22Rv1 (cell line): ENCODE measurements at regions not wholly inside any gene's neighbourhood (a gene's known extent, or its start where the extent isn't known, plus 50 kb on each side); places are given as distances from the start of the nearest gene placed in this dataset.

Experiments used
- H3K27ac ChIP-seq: fragments of 450-650 bp; 2 replicates; pipeline ENCODE4 v1.5.1; 2017
- ZFX ChIP-seq: fragments of 450-650 bp; IDR thresholded peaks from 2 replicates; pipeline ENCODE4 v1.6.1; 2017; ENCODE audit warnings: antibody characterized with exemption, borderline replicate concordance
- TF ChIP-seq, protein P1 (sequence below): fragments of 450-650 bp; IDR thresholded peaks from 2 replicates; pipeline ENCODE4 v1.5.1; 2017; ENCODE audit warnings: mild to moderate bottlenecking

DNA sequence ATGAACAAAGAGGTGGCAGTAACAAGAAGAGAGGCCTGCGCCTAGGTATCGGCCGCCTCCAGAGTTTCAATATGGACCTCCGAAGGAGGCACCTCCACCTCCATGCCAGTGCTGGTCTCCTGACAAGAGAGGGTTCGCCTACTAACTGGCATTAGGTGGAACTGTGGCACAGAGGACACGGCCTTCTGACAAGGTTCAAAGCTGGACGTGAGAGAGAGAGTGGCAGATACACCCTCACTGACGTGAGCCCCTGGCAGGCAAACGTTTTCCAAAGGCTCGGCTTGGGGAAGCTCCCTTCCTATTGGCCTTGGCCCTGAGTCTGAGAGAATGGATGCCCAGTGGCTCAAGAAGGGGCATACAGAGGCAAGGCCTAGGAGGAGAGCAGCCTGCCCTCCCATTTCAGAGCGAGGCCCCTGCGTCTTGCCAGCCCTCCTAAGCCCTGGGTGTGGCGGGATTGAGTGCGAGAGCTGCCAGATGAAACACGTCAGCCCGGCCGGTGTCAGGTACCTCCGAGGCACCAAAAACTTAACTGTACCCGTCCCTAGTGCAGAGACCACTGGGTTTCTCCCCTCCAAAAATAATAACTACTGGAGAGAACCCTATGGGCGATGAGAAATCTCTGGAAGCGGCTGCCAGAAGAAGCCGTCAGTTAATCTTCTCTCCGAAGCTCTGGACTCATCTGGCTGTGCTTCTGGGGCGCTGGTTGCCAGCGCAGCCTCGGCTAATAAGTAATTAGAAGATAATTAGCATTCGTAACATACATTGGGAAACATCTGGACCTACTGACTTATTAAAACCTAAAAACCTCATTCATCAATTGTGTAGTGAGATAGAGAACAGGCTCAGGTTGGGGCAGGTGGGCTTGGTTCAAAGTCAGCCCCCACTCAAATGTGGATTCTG is 283.6 kb downstream of the NPHP4 start:
- TF ChIP-seq, protein P1, sequence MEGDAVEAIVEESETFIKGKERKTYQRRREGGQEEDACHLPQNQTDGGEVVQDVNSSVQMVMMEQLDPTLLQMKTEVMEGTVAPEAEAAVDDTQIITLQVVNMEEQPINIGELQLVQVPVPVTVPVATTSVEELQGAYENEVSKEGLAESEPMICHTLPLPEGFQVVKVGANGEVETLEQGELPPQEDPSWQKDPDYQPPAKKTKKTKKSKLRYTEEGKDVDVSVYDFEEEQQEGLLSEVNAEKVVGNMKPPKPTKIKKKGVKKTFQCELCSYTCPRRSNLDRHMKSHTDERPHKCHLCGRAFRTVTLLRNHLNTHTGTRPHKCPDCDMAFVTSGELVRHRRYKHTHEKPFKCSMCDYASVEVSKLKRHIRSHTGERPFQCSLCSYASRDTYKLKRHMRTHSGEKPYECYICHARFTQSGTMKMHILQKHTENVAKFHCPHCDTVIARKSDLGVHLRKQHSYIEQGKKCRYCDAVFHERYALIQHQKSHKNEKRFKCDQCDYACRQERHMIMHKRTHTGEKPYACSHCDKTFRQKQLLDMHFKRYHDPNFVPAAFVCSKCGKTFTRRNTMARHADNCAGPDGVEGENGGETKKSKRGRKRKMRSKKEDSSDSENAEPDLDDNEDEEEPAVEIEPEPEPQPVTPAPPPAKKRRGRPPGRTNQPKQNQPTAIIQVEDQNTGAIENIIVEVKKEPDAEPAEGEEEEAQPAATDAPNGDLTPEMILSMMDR, result no peak
- no peak for TF ChIP-seq ZFX
- H3K27ac ChIP-seq, result no peak overlapping the region

DNA sequence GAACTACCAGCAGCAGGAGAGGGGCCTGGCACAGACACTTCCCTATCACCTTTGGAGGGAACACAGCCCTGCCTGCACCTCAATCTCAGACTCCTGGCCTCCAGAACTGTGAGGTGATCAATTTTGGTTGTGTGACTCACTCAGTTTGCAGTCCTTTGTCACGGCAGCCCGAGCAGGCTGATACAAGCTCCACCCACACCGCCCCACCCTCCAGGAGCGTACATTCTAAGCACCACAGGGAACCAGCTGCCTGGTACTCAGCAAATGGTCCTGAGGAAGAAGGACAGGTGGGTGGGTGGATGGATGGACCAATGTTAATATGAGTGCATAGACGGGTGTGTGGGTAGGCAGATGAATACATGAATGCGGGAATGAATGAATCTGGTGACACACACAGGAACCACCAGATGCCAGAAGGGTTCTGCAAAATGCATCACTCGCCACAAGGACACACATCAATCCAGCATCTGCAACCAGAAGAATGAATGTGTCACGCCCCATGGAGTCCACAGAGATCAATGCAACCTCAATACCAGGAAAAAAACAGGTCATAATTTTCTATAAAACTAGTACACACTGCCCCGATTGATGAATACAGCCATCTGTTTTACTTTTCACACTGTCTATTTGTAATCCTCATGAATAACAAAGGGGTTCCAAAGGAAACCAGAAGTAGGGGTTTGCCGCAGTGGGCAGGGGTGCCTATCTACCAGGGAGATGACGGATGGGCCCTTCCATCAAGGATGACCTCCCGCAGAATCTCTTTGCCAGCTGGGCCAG is 284.5 kb downstream of the NPHP4 start:
- no peak overlapping the region for H3K27ac ChIP-seq
- TF ChIP-seq, protein P1, result no peak
- no peak for TF ChIP-seq ZFX

DNA sequence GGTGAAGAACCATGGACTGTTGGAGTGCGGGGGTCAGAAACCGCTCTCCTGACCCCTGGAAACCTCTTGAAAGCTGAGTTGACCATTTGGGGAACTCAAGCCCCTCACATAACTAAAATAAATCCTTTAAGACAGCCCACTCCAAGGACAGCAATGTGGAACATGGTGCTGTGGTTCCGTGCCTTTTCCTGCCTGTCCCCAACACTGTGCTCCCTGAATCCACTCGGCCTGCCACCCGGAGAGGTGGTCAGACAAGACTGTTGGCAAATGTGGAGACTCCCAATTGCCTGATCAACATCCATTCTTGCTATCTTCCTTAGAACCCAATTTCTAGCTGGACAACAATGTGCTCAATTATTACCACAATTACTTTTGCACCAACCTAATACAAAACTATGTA is 286.0 kb downstream of the NPHP4 start:
- TF ChIP-seq, protein P1, result no peak
- no peak for TF ChIP-seq ZFX

DNA sequence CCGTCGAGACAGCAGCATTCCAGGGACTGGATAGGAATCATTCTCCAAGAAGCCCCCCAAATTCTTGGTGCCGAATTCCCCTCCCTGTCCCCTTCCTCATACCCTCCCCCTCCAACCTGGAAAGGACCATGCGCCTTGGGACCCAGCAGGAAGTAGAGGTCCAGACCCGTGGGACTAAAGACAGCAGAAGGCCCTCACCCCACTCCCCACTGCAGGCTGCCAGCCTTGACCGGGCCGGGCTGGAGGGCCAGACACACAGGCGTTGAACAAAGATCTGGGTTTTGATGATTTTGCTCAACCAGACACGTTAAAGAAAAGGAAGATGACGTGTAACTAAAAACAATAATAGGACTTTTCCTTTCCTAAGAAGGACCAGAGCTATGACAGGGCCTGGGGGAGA is 286.5 kb downstream of the NPHP4 start:
- TF ChIP-seq, protein P1, result no peak
- TF ChIP-seq ZFX, result no peak
- H3K27ac ChIP-seq, result no peak overlapping the region

More for the DNA sequence above, 286.0 kb downstream of the NPHP4 start:
- H3K27ac ChIP-seq, result no peak overlapping the region

DNA sequence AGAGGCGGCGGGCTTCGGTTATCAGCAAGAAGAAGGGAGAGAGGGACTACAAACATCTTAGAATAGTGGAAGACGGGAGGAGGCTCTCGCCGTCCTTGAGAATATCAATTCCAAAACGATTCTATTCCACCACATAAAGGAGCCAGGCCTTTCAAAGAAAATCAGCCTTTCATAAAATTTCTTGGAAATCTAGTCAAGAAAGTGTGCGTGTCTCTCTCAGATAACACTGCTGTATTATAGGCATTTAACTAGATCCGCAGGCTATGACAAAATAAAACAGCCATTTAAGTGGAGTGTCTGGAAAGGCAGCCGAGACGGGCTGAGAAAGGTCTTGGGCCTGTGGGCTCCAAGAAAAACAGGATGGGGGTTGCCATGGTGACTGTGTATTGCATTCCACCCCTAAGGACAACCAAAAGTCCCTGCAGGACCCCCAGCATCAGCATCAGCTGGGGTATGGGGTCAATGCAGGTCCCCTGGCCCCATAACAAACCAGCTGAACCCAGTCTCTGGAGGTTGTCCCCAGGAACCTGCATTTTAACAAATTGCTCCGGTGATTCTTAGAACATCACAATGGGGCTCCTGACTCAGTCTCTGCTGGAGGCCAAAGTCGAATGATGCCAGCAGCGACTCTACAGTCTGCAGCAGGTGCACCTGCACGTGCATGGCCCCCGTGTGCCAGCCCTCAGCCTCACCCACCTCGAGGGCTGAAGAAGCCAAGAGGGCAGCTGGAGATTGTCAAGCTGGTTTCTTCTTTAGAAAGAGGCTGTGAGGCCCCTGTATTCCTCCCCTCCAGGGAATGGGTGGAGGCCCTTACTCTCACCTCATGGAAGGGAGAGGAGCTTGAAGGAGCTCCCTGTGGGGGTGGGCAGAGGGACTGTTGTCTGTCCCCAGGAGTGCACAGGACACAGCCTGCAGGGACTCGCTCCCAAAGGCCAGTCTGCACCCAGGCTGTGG is 287.4 kb downstream of the NPHP4 start:
- TF ChIP-seq, protein P1, result no peak
- TF ChIP-seq ZFX, result no peak
- H3K27ac ChIP-seq, result no peak overlapping the region

DNA sequence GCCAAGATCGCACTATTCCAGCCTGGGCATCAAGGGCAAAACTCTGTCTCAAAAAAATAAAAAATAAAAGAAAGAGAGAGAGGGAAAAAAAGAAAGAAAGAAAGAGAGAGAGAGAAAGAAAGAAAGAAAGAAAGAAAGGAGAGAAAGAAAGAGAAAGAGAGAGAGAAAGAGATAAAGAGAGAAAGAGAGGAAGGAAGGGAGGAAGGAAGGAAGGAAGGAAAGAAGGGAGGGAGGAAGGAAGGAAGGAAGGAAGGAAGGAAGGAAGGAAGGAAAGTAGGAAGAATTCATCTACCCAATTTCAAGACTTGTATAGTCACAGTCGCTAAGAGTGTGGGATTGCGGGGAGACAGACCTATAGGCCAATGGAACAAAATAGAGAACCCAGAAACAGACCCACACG is 290.6 kb downstream of the NPHP4 start:
- H3K27ac ChIP-seq, result no peak overlapping the region
- no peak for TF ChIP-seq ZFX
- TF ChIP-seq, protein P1, result no peak
